Hepatocyte (in vitro differentiated cells): ENCODE measurements at regions not wholly inside any gene's neighbourhood (a gene's known extent, or its start where the extent isn't known, plus 50 kb on each side); places are given as distances from the start of the nearest gene placed in this dataset.
"Not testable (repeated sequence)": the region's sequence is repeated elsewhere in the genome, so short reads cannot be mapped to it uniquely, and the experiment has no call there.

Source experiments
- DNase-seq: peaks from one replicate; pipeline ENCODE4 v3.0.0-alpha.2; 2016; ENCODE audit warnings: low spot score
- H2AFZ ChIP-seq: fragments of 200-600 bp; sonication (generic); 2 replicates; pipeline ENCODE4 v1.6.0; 2016; ENCODE audit warnings: antibody characterized with exemption, mild to moderate bottlenecking
- H3K27ac ChIP-seq: fragments of 200-600 bp; sonication (generic); 2 replicates; pipeline ENCODE4 v1.5.1; 2016; ENCODE audit warnings: mild to moderate bottlenecking
- H3K27me3 ChIP-seq: fragments of 200-600 bp; sonication (generic); 2 replicates; pipeline ENCODE4 v1.6.1; 2016
- H3K36me3 ChIP-seq: fragments of 200-600 bp; sonication (generic); replicated peaks from 2 replicates; pipeline ENCODE4 v1.5.1; 2016; ENCODE audit warnings: low read depth; ENCODE audit not compliant: insufficient read depth
- H3K4me1 ChIP-seq: fragments of 200-600 bp; sonication (generic); 2 replicates; pipeline ENCODE4 v1.5.1; 2016; ENCODE audit warnings: mild to moderate bottlenecking, moderate library complexity; ENCODE audit not compliant: insufficient read depth
- H3K4me2 ChIP-seq: fragments of 200-600 bp; sonication (generic); 2 replicates; pipeline ENCODE4 v1.6.0; 2016
- H3K4me3 ChIP-seq: fragments of 200-600 bp; sonication (generic); 2 replicates; pipeline ENCODE4 v1.5.1; 2016; ENCODE audit warnings: mild to moderate bottlenecking
- H3K79me2 ChIP-seq: fragments of 200-600 bp; sonication (generic); 2 replicates; pipeline ENCODE4 v1.6.0; 2017; ENCODE audit warnings: mild to moderate bottlenecking
- H3K9me2 ChIP-seq: fragments of 200-600 bp; sonication (generic); replicated peaks from 2 replicates; pipeline ENCODE4 v1.6.0; 2017; ENCODE audit warnings: mild to moderate bottlenecking; ENCODE audit not compliant: insufficient read depth
- H3K9me3 ChIP-seq: fragments of 200-600 bp; sonication (generic); 2 replicates; pipeline ENCODE4 v1.5.1; 2016; ENCODE audit warnings: low read depth, mild to moderate bottlenecking
- H4K20me1 ChIP-seq: fragments of 200-600 bp; sonication (generic); 2 replicates; pipeline ENCODE4 v1.6.0; 2016; ENCODE audit warnings: mild to moderate bottlenecking; ENCODE audit not compliant: insufficient read depth, poor library complexity, severe bottlenecking
- CTCF ChIP-seq: fragments of 200-600 bp; sonication (generic); IDR thresholded peaks from 2 replicates; pipeline ENCODE4 v1.5.1; 2016; ENCODE audit warnings: antibody characterized with exemption, mild to moderate bottlenecking; ENCODE audit not compliant: poor library complexity
- EZH2 ChIP-seq: fragments of 200-600 bp; sonication (generic); IDR thresholded peaks from 2 replicates; pipeline ENCODE4 v1.6.1; 2016; ENCODE audit warnings: antibody characterized with exemption, mild to moderate bottlenecking, borderline replicate concordance
- EZH2phosphoT487 ChIP-seq: fragments of 200-600 bp; sonication (generic); IDR thresholded peaks from one replicate; pipeline ENCODE4 v1.6.1; 2018; ENCODE audit warnings: antibody characterized with exemption, mild to moderate bottlenecking, low read depth, moderate library complexity; ENCODE audit not compliant: unreplicated experiment, severe bottlenecking
- WGBS: methylation state at CpG from one replicate; pipeline ENCODE4 v1.1.6; 2016; ENCODE audit warnings: low lambda C conversion rate; ENCODE audit errors: missing lambda C conversion rate; 5-methylcytosine and 5-hydroxymethylcytosine counted together

- no peaks in the 10 kb centered on the region for H3K9me2 ChIP-seq
- no peaks in the 10 kb centered on the region for H3K27me3 ChIP-seq
- H2AFZ ChIP-seq: no peak overlapping the region
- H3K79me2 ChIP-seq: no peaks in the 10 kb centered on the region
- H3K27ac ChIP-seq: no peak overlapping the region
- no peaks in the 10 kb centered on the region for H3K36me3 ChIP-seq
- no peak for DNase-seq
- no peak for TF ChIP-seq EZH2
- H3K4me1 ChIP-seq: no peaks in the 10 kb centered on the region
- WGBS: 96% methylated on average over 5 of the region's 5 CpGs
- no peaks in the 10 kb centered on the region for H3K9me3 ChIP-seq
- no peaks in the 10 kb centered on the region for H4K20me1 ChIP-seq
- H3K4me2 ChIP-seq: no peak overlapping the region
- H3K4me3 ChIP-seq: no peak overlapping the region
Measured at GRCh38 chr5:87198010-87198409, 69.7 kb upstream of the RASA1 start.

GRCh38 chr5:87199246-87199645 is 68.4 kb upstream of the RASA1 start:
- H2AFZ ChIP-seq, H3K36me3 ChIP-seq, H3K4me1 ChIP-seq, H3K27me3 ChIP-seq, DNase-seq, H3K4me2 ChIP-seq, H3K9me2 ChIP-seq, H3K79me2 ChIP-seq, H3K9me3 ChIP-seq, H3K4me3 ChIP-seq, H4K20me1 ChIP-seq, H3K27ac ChIP-seq: not testable (repeated sequence)
- 86% methylated on average over 1 of the region's 1 CpG for WGBS

GRCh38 chr5:87199704-87200103 is 68.0 kb upstream of the RASA1 start:
- H2AFZ ChIP-seq, H3K4me2 ChIP-seq, H3K9me3 ChIP-seq, H3K27me3 ChIP-seq, H3K79me2 ChIP-seq, H4K20me1 ChIP-seq, H3K36me3 ChIP-seq, H3K27ac ChIP-seq, H3K9me2 ChIP-seq, H3K4me3 ChIP-seq, DNase-seq, H3K4me1 ChIP-seq: not testable (repeated sequence)
- WGBS: 91% methylated on average over 2 of the region's 2 CpGs

GRCh38 chr5:87210076-87210475 is 57.6 kb upstream of the RASA1 start:
- no peaks in the 10 kb centered on the region for H3K79me2 ChIP-seq
- WGBS: 94% methylated on average over 1 of the region's 1 CpG

GRCh38 chr5:87210743-87211142 is 56.9 kb upstream of the RASA1 start:
- Histone ChIP-seq H3K27ac (no peak overlapping the region), H3K4me3 (no peak overlapping the region), H2AFZ (no peak overlapping the region), H3K9me2 (no peaks in the 10 kb centered on the region), H3K9me3 (no peaks in the 10 kb centered on the region), H3K4me1 (no peaks in the 10 kb centered on the region), H3K4me2 (no peak overlapping the region), H3K79me2 (no peaks in the 10 kb centered on the region), H4K20me1 (no peaks in the 10 kb centered on the region), H3K36me3 (no peaks in the 10 kb centered on the region), H3K27me3 (no peaks in the 10 kb centered on the region)
- DNase-seq: no peak
- 80% methylated on average over 2 of the region's 2 CpGs for WGBS
- TF ChIP-seq EZH2: no peak

More at GRCh38 chr5:87210076-87210475, 57.6 kb upstream of the RASA1 start:
- TF ChIP-seq EZH2: no peak
- TF ChIP-seq CTCF: no peak
- no peak for TF ChIP-seq EZH2phosphoT487
- Histone ChIP-seq H3K9me2 (no peaks in the 10 kb centered on the region), H3K9me3 (no peaks in the 10 kb centered on the region), H3K27ac (no peak overlapping the region), H3K4me3 (no peak overlapping the region), H3K4me2 (no peak overlapping the region), H4K20me1 (no peaks in the 10 kb centered on the region), H3K27me3 (no peaks in the 10 kb centered on the region), H3K36me3 (no peaks in the 10 kb centered on the region), H3K4me1 (no peaks in the 10 kb centered on the region), H2AFZ (no peak overlapping the region)
- DNase-seq: no peak

- H3K27ac ChIP-seq: no peak overlapping the region
- no peaks in the 10 kb centered on the region for H3K27me3 ChIP-seq
- DNase-seq: no peak
- H2AFZ ChIP-seq: no peak overlapping the region
- H3K4me3 ChIP-seq: no peak overlapping the region
- 79% methylated on average over 1 of the region's 1 CpG for WGBS
- H4K20me1 ChIP-seq: no peaks in the 10 kb centered on the region
- no peak overlapping the region for H3K4me2 ChIP-seq
- H3K9me2 ChIP-seq: no peaks in the 10 kb centered on the region
- no peaks in the 10 kb centered on the region for H3K9me3 ChIP-seq
- H3K79me2 ChIP-seq: no peaks in the 10 kb centered on the region
- H3K36me3 ChIP-seq: no peaks in the 10 kb centered on the region
- H3K4me1 ChIP-seq: no peaks in the 10 kb centered on the region
- no peak for TF ChIP-seq CTCF
- TF ChIP-seq EZH2: no peak
- TF ChIP-seq EZH2phosphoT487: no peak
Measured at GRCh38 chr5:87211676-87212075, 56.0 kb upstream of the RASA1 start.

GRCh38 chr5:87212183-87212582 is 55.5 kb upstream of the RASA1 start:
- not testable (repeated sequence) for H3K36me3 ChIP-seq, H2AFZ ChIP-seq
- WGBS: 70% methylated on average over 2 of the region's 2 CpGs

More at GRCh38 chr5:87212183-87212582, 55.5 kb upstream of the RASA1 start:
- not testable (repeated sequence) for H3K79me2 ChIP-seq, H4K20me1 ChIP-seq, H3K27ac ChIP-seq, H3K27me3 ChIP-seq, H3K4me3 ChIP-seq, H3K9me3 ChIP-seq, DNase-seq, H3K9me2 ChIP-seq, H3K4me2 ChIP-seq, H3K4me1 ChIP-seq
